Ascending aorta (tissue), 2 donors: ENCODE measurements at regions not wholly inside any gene's neighbourhood (a gene's known extent, or its start where the extent isn't known, plus 50 kb on each side); places are given as distances from the start of the nearest gene placed in this dataset.

ENCODE experiments used
- DNase-seq, 2 donors: peaks; one replicate each; pipeline ENCODE4 v3.0.0-alpha.2; 2019; ENCODE audit warnings: low spot score in 2 of 2
- H3K27ac ChIP-seq, 2 donors: fragments of 200-600 bp; sonication (generic); one replicate each; pipeline ENCODE4 v1.5.1; 2016 to 2017; ENCODE audit warnings: mild to moderate bottlenecking in 1 of 2
- H3K27me3 ChIP-seq: fragments of 200-600 bp; sonication (generic); one replicate; pipeline ENCODE4 v1.5.1; 2017
- H3K36me3 ChIP-seq, 2 donors: fragments of 200-600 bp; sonication (generic); one replicate each; pipeline ENCODE4 v1.5.1; 2016
- H3K4me1 ChIP-seq, 2 donors: fragments of 200-600 bp; sonication (generic); one replicate each; pipeline ENCODE4 v1.5.1; 2016 to 2017; ENCODE audit warnings: mild to moderate bottlenecking in 1 of 2
- H3K4me3 ChIP-seq, 2 donors: fragments of 200-600 bp; sonication (generic); one replicate each; pipeline ENCODE4 v1.5.1; 2016 to 2017; ENCODE audit warnings: mild to moderate bottlenecking in 1 of 2
- H3K9me3 ChIP-seq, 2 donors: fragments of 200-600 bp; sonication (generic); one replicate each; pipeline ENCODE4 v1.5.1; 2016
- CTCF ChIP-seq, 3 experiments: fragments of 200-600 bp in 2 of 3; fragments of 450-650 bp in 1 of 3; sonication (generic) in 2 of 3; IDR thresholded peaks; one replicate each; pipeline ENCODE4 v1.5.1; 2016 to 2019; ENCODE audit warnings: antibody characterized with exemption in 3 of 3, mild to moderate bottlenecking in 1 of 3, moderate library complexity in 1 of 3
- intact Hi-C: fragments of 100-400 bp; cut with DNase I; formaldehyde crosslinking; loops from one replicate; pipeline ENCODE4 v1.15.1; 2023

- TF ChIP-seq CTCF (IDR thresholded peaks at IDR 0.05): no peak
- no peak overlapping the region for H3K4me3 ChIP-seq
- intact Hi-C loops: no loop called here
Measured at GRCh38 chr2:122859260-122859659, 1103.8 kb downstream of the TSN start.

GRCh38 chr2:122863532-122863931, 1108.1 kb downstream of the TSN start:
- no peak overlapping the region for H3K27ac ChIP-seq
- H3K4me1 ChIP-seq: no peaks in the 10 kb centered on the region
- no peak for TF ChIP-seq CTCF (IDR thresholded peaks at IDR 0.05)
- H3K9me3 ChIP-seq: no peaks in the 10 kb centered on the region
- intact Hi-C loops: no loop called here
- no peaks in the 10 kb centered on the region for H3K36me3 ChIP-seq
- no peak for DNase-seq
- no peaks in the 10 kb centered on the region for H3K27me3 ChIP-seq
- no peak overlapping the region for H3K4me3 ChIP-seq

More at GRCh38 chr2:122859260-122859659, 1103.8 kb downstream of the TSN start:
- Histone ChIP-seq H3K27ac (no peak overlapping the region), H3K36me3 (no peaks in the 10 kb centered on the region), H3K9me3 (no peaks in the 10 kb centered on the region), H3K4me1 (no peaks in the 10 kb centered on the region), H3K27me3 (no peaks in the 10 kb centered on the region)
- DNase-seq: no peak

- no peak overlapping the region for H3K27ac ChIP-seq
- no peaks in the 10 kb centered on the region for H3K9me3 ChIP-seq
- no peak overlapping the region for H3K4me3 ChIP-seq
- no peaks in the 10 kb centered on the region for H3K36me3 ChIP-seq
- DNase-seq: no peak
- no peaks in the 10 kb centered on the region for H3K4me1 ChIP-seq
- no peak for TF ChIP-seq CTCF (IDR thresholded peaks at IDR 0.05)
- H3K27me3 ChIP-seq: no peaks in the 10 kb centered on the region
- intact Hi-C loops: no loop called here
Measured at GRCh38 chr2:122864728-122865127, 1109.3 kb downstream of the TSN start.

GRCh38 chr2:122866095-122866494, 1110.6 kb downstream of the TSN start:
- H3K36me3 ChIP-seq: no peaks in the 10 kb centered on the region
- no peak for TF ChIP-seq CTCF (IDR thresholded peaks at IDR 0.05)
- DNase-seq: no peak
- no peak overlapping the region for H3K4me3 ChIP-seq
- H3K27ac ChIP-seq: no peak overlapping the region
- intact Hi-C loops: no loop called here
- H3K9me3 ChIP-seq: no peaks in the 10 kb centered on the region
- no peaks in the 10 kb centered on the region for H3K27me3 ChIP-seq
- H3K4me1 ChIP-seq: no peaks in the 10 kb centered on the region

- no peak overlapping the region for H3K27ac ChIP-seq
- no peaks in the 10 kb centered on the region for H3K4me1 ChIP-seq
- H3K27me3 ChIP-seq: no peaks in the 10 kb centered on the region
- DNase-seq: no peak
- no peaks in the 10 kb centered on the region for H3K9me3 ChIP-seq
- intact Hi-C loops: no loop called here
- TF ChIP-seq CTCF (IDR thresholded peaks at IDR 0.05): no peak
- no peak overlapping the region for H3K4me3 ChIP-seq
- no peaks in the 10 kb centered on the region for H3K36me3 ChIP-seq
Measured at GRCh38 chr2:122867941-122868340, 1112.5 kb downstream of the TSN start.

GRCh38 chr2:122868646-122869275, 1113.3 kb downstream of the TSN start:
- H3K4me1 ChIP-seq: no peaks in the 10 kb centered on the region
- TF ChIP-seq CTCF (IDR thresholded peaks at IDR 0.05): no peak
- H3K27ac ChIP-seq: no peak overlapping the region
- H3K36me3 ChIP-seq: no peaks in the 10 kb centered on the region
- no peak overlapping the region for H3K4me3 ChIP-seq
- no peaks in the 10 kb centered on the region for H3K27me3 ChIP-seq
- no peak for DNase-seq
- intact Hi-C loops: no loop called here
- no peaks in the 10 kb centered on the region for H3K9me3 ChIP-seq
